B cell (primary cell): ENCODE measurements at regions not wholly inside any gene's neighbourhood (a gene's known extent, or its start where the extent isn't known, plus 50 kb on each side); places are given as distances from the start of the nearest gene placed in this dataset.

Source experiments
- ATAC-seq: fragments of 200-7000 bp; cut with Tn5 transposase; one replicate; pipeline ENCODE4 v1.10.0; 2021; ENCODE audit warnings: low read depth, mild to moderate bottlenecking, moderate number of reproducible peaks, moderate library complexity
- CTCF ChIA-PET: fragments of 350-600 bp; sonication (Branson Sonifier 250); formaldehyde crosslinking; loops from one replicate; lab custom pipeline; 2021; ENCODE audit warnings: antibody characterized with exemption, inconsistent platforms; lab: Charles Lee
- POLR2A ChIA-PET: fragments of 350-600 bp; sonication (Branson Sonifier 250); formaldehyde crosslinking; loops from one replicate; lab custom pipeline; 2021; ENCODE audit warnings: antibody characterized with exemption; lab: Charles Lee
- DNase-seq: peaks from one replicate; pipeline ENCODE4 v3.0.0; 2013
- H2AFZ ChIP-seq: 2 replicates; pipeline ENCODE4 v1.6.1; 2012; ENCODE audit warnings: mild to moderate bottlenecking, low read depth, low read length; ENCODE audit not compliant: insufficient read depth, poor library complexity, severe bottlenecking
- H3K27ac ChIP-seq, 2 donors: 1 replicate in 1 of 2; 2 replicates in 1 of 2; pipeline ENCODE4 v1.5.1; 2012 to 2013; ENCODE audit warnings: low read length in 2 of 2, mild to moderate bottlenecking in 2 of 2, moderate library complexity in 1 of 2
- H3K27me3 ChIP-seq, 4 experiments: fragments of 200-600 bp in 1 of 4; sonication (generic) in 1 of 4; replicated peaks in 1 of 4; 1 replicate in 2 of 4; 2 replicates in 2 of 4; pipeline versions ENCODE4 v1.6.1 to v1.7.0; 2013 to 2016; ENCODE audit warnings: low read length in 3 of 4, mild to moderate bottlenecking in 2 of 4, mixed read lengths in 1 of 4, moderate library complexity in 1 of 4; ENCODE audit not compliant: insufficient read depth in 4 of 4, control insufficient read depth in 3 of 4; ENCODE audit errors: control extremely low read depth in 1 of 4
- H3K36me3 ChIP-seq, 2 experiments: replicated peaks in 1 of 2; 1 replicate in 1 of 2; 2 replicates in 1 of 2; pipeline versions ENCODE4 v1.6.1 to v1.7.1; 2013; ENCODE audit warnings: low read length in 1 of 2; ENCODE audit not compliant: insufficient read depth in 2 of 2, control insufficient read depth in 1 of 2; ENCODE audit errors: control extremely low read depth in 1 of 2, extremely low read depth in 1 of 2
- H3K4me1 ChIP-seq, 2 donors: fragments of 200-600 bp in 1 of 2; sonication (generic) in 1 of 2; 1 replicate in 1 of 2; 2 replicates in 1 of 2; pipeline versions ENCODE4 v1.5.1 to v1.6.1; 2013 to 2017; ENCODE audit warnings: low read length in 2 of 2; ENCODE audit not compliant: control insufficient read depth in 2 of 2, insufficient read depth in 2 of 2
- H3K4me2 ChIP-seq: replicated peaks from 2 replicates; pipeline ENCODE3; 2012; ENCODE audit warnings: mild to moderate bottlenecking, low read depth, low read length; ENCODE audit not compliant: poor library complexity, severe bottlenecking
- H3K4me3 ChIP-seq, 5 experiments: fragments of 200-600 bp in 1 of 5; sonication (generic) in 1 of 5; 1 replicate in 3 of 5; 2 replicates in 2 of 5; pipeline versions ENCODE4 v1.5.1 to v1.7.0; 2011 to 2016; ENCODE audit warnings: low read length in 4 of 5, mild to moderate bottlenecking in 4 of 5, low read depth in 2 of 5, control low read depth in 1 of 5, moderate library complexity in 1 of 5; ENCODE audit not compliant: insufficient read depth in 1 of 5; ENCODE audit errors: control extremely low read depth in 1 of 5, extremely low read depth in 1 of 5
- H3K79me2 ChIP-seq: fragments of 200-600 bp; sonication (generic); one replicate; pipeline ENCODE4 v1.6.0; 2016; ENCODE audit warnings: low read length; ENCODE audit not compliant: control insufficient read depth, insufficient read depth
- H3K9ac ChIP-seq: fragments of 200-600 bp; sonication (generic); 2 replicates; pipeline ENCODE4 v1.6.1; 2017; ENCODE audit warnings: mild to moderate bottlenecking, low read length, moderate library complexity
- H3K9me3 ChIP-seq, 3 donors: one replicate each; pipeline versions ENCODE4 v1.6.1 to v1.7.1; 2013; ENCODE audit warnings: low read length in 2 of 3; ENCODE audit not compliant: control insufficient read depth in 2 of 3, insufficient read depth in 1 of 3; ENCODE audit errors: control extremely low read depth in 1 of 3
- H4K20me1 ChIP-seq: 2 replicates; pipeline ENCODE4 v1.6.0; 2012; ENCODE audit warnings: mild to moderate bottlenecking, low read length; ENCODE audit not compliant: insufficient read depth, control insufficient read depth, poor library complexity, severe bottlenecking
- H3K27ac Mint-ChIP-seq: one replicate; pipeline ENCODE4 v1.8.0; 2021; ENCODE audit warnings: mixed read lengths
- H3K27me3 Mint-ChIP-seq: one replicate; pipeline ENCODE4 v1.8.0; 2021; ENCODE audit warnings: mixed read lengths
- H3K4me1 Mint-ChIP-seq: one replicate; pipeline ENCODE4 v1.8.0; 2021; ENCODE audit warnings: mixed read lengths
- H3K4me3 Mint-ChIP-seq: one replicate; pipeline ENCODE4 v1.8.0; 2021; ENCODE audit warnings: mixed read lengths
- H3K9me3 Mint-ChIP-seq: one replicate; pipeline ENCODE4 v1.8.0; 2022; ENCODE audit warnings: mixed read lengths; ENCODE audit not compliant: insufficient read depth
- CTCF ChIP-seq: fragments of 200-600 bp; IDR thresholded peaks from one replicate; pipeline ENCODE4 v1.8.0; 2022; ENCODE audit warnings: antibody characterized with exemption, mild to moderate bottlenecking
- EZH2 ChIP-seq: IDR thresholded peaks from 2 replicates; pipeline ENCODE4 v1.6.1; 2012; ENCODE audit warnings: borderline replicate concordance, low read depth, mild to moderate bottlenecking, moderate library complexity, low read length; ENCODE audit not compliant: insufficient read depth, poor library complexity, severe bottlenecking
- WGBS: methylation state at CpG from one replicate; pipeline ENCODE4 v1.1.5; 2013; ENCODE audit warnings: missing lambda C conversion rate; ENCODE audit not compliant: insufficient coverage; 5-methylcytosine and 5-hydroxymethylcytosine counted together
- intact Hi-C: fragments of 100-400 bp; cut with micrococcal nuclease; formaldehyde crosslinking; loops from one replicate; pipeline ENCODE4 v1.10.0; 2022

- POLR2A ChIA-PET: no interaction called here
- Histone ChIP-seq H3K4me2 (no peak overlapping the region), H3K27ac (no peak overlapping the region), H2AFZ (no peak overlapping the region), H3K4me3 (no peak overlapping the region), H3K36me3 (no peaks in the 10 kb centered on the region), H3K4me1 (no peaks in the 10 kb centered on the region), H3K9ac (no peak overlapping the region), H4K20me1 (no peaks in the 10 kb centered on the region), H3K79me2 (no peaks in the 10 kb centered on the region), H3K9me3 (no peaks in the 10 kb centered on the region), H3K27me3 (no peaks in the 10 kb centered on the region)
- intact Hi-C loops: no loop called here
- H3K4me1 Mint-ChIP-seq: no peaks in the 10 kb centered on the region
- DNase-seq (no peak), ATAC-seq (no peak)
- no peak for TF ChIP-seq CTCF
- no peak for TF ChIP-seq EZH2
- no peaks in the 10 kb centered on the region for H3K27me3 Mint-ChIP-seq
- H3K27ac Mint-ChIP-seq: no peak overlapping the region
- no peaks in the 10 kb centered on the region for H3K9me3 Mint-ChIP-seq
- WGBS: no CpG with 5 or more reads among the region's 3 CpGs
- CTCF ChIA-PET: no interaction called here
- no peak overlapping the region for H3K4me3 Mint-ChIP-seq
Observed at GRCh38 chr18:22024924-22025323, 144.5 kb upstream of the GATA6 start.

GRCh38 chr18:22026362-22026761, 143.0 kb upstream of the GATA6 start:
- CTCF ChIA-PET: no interaction called here
- Mint-ChIP-seq H3K27ac (no peak overlapping the region), H3K27me3 (no peaks in the 10 kb centered on the region), H3K4me1 (no peaks in the 10 kb centered on the region), H3K9me3 (no peaks in the 10 kb centered on the region), H3K4me3 (no peak overlapping the region)
- no peak for TF ChIP-seq CTCF
- no peak for TF ChIP-seq EZH2
- intact Hi-C loops: no loop called here
- Histone ChIP-seq H3K36me3 (no peaks in the 10 kb centered on the region), H3K4me1 (no peaks in the 10 kb centered on the region), H3K9me3 (peaks cover 0 to 4% (median 0%) of the 10 kb centered on the region in 3 donors), H3K79me2 (no peaks in the 10 kb centered on the region), H3K4me2 (no peak overlapping the region), H3K27me3 (no peaks in the 10 kb centered on the region), H3K9ac (no peak overlapping the region), H3K27ac (no peak overlapping the region), H2AFZ (no peak overlapping the region), H4K20me1 (no peaks in the 10 kb centered on the region), H3K4me3 (no peak overlapping the region)
- ATAC-seq (no peak), DNase-seq (no peak)
- POLR2A ChIA-PET: no interaction called here
- WGBS: 100% methylated on average over 5 of the region's 9 CpGs
